Retina (tissue), 1 donor: ENCODE measurements at regions not wholly inside any gene's neighbourhood (a gene's known extent, or its start where the extent isn't known, plus 50 kb on each side); places are given as distances from the start of the nearest gene placed in this dataset.

Source experiments
- DNase-seq: peaks from one replicate; pipeline ENCODE4 v3.0.0-alpha.2; 2016

DNA sequence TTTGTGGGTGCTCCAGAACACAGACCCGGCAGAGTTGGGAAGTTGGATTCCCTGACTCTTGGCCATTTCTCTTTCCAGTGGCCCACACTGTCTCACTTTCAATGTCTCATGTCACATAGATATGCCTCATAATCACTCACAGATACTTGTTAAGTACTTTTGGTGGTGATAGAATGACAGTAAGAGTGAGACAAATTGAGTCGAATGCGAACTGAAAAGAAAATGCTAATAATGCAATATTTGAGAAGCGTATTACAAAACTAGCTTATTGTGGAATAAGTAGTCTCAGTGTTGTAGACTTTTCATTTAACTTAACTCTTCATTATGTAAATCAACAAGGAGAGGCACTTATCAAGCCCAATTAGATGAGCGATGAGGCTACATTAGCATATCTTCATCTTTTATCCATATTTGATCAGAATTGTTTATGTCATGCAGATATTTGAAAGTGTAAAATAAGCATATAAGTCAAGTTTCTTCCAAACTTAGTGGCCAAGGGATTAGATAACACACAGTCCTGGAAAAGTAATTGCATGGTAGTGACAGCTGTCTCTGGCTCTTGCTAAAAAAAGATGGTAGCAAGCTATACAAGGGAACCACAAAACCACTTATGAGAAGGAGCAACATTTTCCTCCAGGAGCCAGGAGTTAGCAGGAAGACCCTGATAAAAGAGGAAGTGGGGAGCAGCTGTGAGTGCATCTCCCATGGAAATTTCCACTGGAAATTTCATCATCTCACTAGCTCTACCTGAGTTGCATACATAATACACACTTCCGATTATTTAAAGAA lies 243.6 kb downstream of the ARRDC4 start:
- DNase-seq: no peak

DNA sequence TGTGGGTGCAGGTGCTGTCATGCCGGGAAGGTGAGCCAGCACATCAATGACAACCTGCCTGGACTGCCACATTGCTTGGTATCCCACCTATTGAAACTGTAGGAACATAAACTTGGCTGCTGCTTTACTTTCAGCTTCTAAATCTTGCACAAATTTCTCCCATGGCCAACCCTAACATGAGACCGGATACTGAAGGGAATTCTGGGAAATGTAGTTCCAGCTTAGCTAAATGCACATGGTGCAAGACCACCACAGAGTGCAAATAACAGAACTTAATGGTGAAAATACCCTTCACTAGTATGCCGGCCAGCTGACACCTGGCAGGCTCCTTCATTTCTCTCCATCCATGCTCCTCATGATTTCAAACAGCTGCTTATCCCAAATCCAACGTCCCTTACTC lies 247.4 kb downstream of the ARRDC4 start:
- no peak for DNase-seq

DNA sequence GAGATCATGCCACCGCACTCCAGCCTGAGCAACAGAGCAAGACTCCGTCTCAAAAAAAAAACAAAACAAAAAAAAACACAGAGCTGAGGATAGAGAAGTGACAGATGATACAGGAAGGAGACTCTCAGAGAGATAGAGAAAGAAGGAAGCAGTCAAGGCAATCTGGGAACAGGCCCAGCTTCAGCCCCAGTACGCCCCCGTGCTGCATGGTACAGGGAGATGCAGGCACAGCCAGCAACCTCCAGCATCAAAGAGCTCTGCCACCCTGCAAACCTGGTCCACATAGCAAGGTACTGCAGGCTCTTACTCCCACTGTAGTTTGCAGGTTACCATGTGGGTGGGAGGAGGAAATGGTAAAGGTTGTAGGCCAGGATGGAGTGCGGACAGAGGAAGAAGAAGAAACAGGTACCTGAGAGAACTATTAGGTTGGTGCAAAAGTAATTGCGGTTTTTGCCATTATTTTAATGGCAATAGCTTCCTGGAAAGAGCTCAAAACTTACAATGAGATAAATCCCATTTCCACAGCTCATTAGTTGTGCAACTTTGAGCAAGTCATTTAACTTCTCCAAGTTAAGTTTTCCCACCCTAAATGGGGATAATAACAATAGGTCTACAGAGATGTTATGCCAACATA lies 253.0 kb downstream of the ARRDC4 start:
- DNase-seq: no peak

DNA sequence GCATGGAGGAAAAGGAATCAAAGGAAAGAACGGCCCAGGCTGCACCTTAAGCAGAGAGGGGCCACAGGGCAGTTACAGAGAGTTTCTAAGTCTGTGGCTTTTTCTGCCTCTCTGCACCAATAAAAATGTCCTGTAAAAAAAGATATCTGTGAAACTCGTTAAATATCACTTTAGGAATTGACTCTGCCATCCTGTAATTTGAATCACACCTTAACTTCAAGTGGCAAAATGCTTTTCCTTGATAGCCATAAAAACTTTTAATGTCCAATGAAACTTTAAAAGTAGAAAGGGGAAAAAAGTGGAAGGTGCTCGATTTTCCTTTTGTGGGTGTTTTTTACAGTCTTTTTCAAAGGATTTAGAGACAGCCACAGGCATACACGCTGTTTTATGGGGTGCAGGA lies 255.7 kb downstream of the ARRDC4 start:
- DNase-seq: no peak

DNA sequence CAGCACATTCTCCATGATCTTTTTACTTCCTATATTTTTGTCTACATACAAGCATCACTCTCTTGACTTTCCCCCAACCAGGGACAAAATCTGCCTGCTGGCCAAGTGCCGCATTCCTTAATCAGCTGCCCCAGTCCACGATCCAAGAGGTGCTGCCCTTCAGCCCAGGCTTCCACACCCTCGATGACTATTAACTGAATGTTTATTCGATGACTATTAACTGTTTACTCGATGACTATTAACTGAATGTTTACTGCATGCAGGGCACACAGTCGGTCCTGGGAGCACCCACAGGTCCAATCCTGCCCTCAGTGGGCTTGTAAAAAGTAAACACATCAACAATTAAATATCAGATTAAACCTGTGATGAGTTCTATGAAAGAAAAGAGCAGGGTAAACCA lies 256.9 kb downstream of the ARRDC4 start:
- DNase-seq: no peak

DNA sequence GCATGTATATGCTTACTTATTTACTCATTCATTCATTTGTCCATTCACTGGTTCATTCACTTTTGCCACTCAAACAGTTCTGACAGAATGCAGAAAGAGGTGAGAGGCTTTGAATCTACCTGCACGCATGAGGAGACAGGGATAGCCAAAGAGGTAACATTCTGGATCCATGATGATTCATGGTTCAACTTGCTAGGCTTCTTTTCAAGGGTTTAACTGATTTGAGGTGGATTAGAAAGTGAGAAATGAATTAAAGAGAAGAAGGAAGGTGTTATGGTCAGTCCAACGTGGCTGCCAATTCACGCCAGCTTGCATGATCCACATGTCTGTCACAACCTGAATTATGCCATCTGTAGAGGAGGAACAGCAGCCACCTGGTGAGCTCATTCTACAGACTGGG lies 260.6 kb downstream of the ARRDC4 start:
- DNase-seq: no peak

DNA sequence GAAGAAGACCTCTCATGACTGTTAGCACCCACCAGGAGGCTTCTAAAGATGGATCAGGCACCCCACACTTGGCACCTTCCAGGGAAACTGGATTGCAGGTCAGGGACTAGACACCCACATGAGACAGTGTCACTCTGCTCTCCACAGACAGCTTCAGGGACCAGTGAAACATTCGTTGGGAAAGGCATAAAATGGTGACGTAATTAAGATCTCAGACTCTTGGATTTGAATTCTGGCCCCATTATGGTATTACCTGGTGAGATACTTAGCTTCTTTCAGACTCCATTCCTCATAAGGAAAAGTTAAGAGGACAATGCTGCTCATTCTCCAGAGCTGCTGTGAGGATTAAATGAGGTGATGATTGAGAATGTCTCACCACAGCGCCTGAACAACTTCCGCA lies 261.1 kb downstream of the ARRDC4 start:
- no peak for DNase-seq

DNA sequence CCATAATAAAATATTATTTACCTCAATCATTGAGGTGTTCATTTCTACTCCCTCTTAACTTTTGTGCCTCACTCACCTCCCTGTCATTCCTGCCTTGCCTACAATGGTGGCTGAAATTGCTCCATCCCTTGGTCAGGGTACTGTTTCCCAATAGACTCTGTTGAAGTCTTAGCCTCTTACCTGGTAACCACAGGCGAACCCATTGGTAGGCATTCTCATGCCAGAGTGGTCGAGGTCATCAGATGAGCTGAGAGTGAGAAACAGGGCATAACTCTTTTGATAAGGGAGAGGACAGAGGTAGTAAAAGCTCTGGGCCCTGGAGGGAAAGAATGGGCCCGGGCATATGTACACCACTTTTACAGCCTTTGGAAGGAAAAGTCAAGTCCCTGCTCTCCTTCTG lies 265.6 kb downstream of the ARRDC4 start:
- DNase-seq: no peak

DNA sequence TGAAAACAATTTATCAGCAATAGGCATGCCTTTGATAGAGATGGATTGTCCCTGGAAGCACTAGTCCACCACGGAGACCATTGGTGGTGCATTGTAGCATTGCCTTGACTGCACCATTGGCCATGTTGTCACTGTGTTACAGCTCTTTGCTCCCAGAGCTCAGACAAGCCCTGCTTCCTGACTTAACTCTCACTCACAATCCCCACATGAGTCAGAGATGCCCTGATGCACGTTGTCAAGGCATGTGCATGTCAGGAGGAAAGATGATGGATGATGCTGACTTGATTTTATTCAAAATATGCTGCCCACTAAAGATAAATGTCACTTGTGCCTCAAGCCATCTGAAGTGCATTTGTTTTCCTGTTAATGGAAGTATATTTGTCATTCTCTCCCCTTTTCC lies 266.1 kb downstream of the ARRDC4 start:
- DNase-seq: no peak

DNA sequence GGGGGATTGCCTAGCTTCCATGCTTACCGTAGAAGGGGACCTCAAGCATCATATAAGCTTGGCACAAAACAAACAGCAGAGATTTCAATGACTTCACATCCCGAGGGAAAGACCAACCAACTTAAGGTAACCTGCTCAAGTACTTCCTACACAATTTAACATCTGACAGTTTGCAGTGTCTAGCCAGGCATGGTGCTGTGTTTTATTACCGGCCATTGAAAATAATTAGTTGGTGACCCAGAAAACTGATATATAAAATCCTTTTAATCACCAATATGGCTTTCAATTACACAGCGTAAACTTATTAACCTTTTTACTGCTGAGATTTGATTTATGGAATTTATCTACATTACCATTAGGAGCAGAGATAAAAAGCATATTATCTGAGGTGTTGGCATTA lies 268.3 kb downstream of the ARRDC4 start:
- DNase-seq: no peak

DNA sequence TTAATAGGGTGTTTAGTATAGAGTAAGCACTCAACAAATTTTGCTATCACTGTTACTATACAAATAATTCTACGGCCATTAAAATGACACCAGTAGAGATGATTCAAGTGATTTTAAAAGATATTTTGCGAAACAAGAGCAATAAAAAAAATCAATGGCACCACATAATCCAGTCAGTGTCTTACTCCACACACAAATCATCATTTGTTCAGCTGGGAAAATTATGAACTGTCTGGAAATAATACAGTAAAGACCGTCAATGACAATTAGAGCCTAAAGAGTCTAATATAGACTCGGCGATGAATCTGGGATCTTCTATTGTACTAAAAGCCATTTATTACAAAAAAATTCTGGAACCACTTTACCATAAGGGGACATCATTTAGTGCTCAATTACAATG lies 270.5 kb downstream of the ARRDC4 start:
- DNase-seq: no peak

DNA sequence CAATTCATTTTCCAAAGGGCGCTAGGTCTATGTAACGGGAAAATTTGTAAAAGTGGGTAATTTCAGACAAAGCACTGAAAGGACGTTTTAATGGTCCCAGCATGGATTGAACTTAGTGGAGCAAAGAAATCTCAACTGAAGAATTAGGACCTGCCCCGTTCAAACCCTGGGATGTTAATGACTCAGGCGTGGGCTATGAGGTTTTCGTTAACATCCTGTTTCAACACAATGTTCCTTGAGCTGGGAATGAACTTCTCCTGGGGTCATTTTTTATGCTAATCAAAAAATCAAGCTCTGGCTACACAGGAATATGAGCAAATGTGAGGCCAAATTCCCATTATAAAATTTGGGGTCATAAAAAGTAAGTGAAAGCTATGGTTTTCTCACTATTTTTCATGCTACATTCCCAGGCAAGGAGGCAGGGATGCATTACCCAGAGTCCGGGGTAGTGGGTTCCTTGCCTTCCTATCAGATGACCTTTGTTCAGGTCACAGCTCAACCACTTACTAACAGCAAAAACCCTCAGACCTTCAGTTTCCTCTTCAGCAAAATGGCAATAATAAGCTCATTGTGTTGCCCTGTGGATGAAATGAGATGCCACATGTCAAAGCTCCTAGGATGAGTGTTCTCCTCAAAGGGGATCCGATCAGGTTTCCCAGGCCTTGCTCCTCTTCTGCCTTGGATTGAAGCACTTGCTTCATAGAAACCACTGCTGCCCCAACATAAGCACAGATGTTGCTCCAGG lies 271.4 kb downstream of the ARRDC4 start:
- DNase-seq: no peak

DNA sequence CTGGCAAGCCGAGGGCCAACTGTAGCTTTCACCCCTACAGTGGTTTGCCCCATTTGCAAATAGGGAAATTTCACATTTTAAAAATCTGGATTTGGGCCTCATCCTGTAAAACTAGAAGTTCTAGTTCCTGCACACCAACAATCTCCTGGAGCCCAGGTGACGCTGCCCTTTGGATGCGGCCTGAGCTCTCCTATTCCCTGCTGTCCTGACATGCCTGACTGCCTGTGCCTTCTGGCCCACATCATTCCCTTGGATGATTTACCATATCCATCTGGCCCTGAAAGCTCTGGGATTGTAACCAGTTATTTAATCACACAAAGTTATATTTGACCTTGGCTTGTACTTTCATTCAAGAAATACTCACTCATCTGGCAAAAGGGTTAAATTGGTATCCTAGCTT lies 272.3 kb downstream of the ARRDC4 start:
- DNase-seq: no peak

DNA sequence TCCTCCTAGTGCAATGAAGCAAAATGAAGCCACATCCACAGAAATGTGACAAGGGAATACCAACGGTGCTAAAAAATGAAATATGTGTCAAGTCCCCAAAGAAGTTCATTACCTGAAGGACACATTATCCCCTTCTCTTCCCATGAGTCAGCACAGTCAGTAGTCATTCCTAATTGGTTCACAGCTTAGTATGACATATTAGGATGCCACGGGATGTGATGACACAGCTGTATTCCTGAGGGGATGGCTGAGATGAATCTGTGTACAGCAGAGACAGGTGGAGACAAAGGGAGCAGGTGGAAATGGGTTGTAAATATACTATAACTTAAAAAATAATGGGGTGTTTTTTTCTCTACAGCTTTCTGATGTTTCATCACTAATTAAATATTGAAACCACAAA lies 273.4 kb downstream of the ARRDC4 start:
- DNase-seq: no peak

DNA sequence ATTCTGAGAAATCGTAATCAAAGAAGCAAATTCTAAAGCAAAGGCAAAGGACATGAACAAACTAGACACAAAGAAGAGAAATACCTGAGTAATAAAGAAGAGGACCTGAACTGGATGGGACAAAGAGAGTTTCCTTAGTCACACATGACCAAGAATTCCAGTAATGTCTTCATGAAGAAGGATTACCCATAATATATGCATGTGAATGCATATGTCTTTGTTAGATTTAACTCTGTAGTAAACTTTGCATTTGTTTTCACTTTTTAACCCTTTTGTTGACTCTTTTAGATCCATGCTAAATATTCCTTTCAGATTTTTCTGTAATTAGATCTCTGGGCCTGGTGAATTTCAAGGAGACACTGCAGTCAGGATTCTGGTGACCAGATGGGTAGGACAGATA lies 279.8 kb downstream of the ARRDC4 start:
- no peak for DNase-seq

DNA sequence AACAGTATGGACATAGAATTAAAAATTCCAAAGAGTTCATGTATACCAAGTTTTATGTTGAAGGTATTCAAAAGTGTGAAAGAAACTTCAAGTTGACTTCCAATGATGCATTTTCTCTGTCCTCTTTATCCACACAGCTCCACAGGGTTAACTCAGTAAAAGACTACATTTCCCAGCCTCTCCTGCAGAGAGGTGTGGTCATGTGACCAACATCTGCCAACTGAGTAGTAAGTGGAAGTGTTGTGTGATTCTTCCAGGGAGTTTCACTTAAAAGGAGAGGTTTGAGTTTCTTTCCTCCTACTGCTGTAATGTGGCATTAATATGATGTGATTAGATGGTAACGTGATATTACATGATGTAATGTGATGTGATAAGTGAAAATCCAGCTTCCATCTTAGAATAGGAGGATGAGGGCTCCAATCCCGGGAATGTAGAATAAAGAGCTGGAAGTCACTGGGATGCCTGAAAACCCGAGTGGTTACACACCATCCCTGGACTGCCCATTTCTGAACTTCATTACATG lies 280.6 kb downstream of the ARRDC4 start:
- no peak for DNase-seq

DNA sequence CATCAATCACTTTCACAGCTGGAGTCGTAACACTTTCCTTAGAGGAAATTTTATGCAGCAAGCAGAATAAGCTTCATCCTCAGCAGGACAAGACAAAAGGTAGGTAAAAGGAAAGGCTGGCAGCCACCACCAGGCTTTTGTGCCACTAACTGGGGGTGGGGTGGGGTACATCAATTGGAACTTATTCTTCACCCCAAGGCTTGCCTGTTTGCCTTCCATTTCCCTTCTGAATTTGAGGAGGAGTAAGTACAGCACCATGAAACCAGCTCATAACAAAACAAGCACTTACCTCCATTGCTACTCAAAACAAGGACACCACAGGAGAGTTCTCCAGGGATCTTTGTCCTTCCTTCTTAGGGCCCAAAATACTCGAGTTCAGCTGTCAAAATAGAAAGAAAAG lies 296.8 kb downstream of the ARRDC4 start:
- DNase-seq: no peak

DNA sequence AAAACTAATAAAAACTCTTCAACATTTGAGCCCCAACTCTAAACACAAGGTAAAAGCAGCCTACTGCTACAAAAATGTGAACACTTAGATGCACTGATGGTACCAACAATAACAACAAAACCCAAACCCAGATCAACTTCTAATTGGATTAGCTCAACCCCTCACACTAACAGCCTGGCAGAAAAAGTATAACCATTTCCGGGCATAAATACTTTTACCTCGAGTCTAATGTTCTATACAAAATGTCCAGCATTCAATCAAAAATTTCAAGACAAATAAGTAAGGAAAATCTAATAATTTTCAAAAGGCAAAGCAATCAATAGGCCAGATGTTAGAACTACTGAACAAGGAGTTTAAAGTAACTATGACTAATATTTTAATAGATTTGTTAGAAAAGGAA lies 303.3 kb downstream of the ARRDC4 start:
- no peak for DNase-seq

DNA sequence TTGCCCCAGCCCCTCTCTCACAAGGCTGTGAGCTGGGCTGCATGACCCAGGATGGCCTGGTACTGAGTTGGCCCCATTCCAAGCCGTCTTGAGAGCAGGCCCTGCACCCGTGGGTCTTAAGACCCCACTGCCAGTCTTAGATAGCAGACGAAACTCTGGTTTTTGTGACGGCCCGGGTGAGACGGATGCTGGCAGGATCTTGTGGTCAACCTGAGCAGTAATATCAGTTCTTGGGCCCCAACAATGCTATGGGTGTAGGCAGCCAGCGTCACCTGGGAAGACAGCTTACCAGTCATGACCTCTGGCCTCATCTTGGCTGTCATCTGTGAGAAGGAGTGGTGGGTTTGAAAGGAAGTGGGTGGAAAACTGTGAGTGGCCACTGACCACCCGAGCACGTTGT lies 305.8 kb downstream of the ARRDC4 start:
- no peak for DNase-seq

DNA sequence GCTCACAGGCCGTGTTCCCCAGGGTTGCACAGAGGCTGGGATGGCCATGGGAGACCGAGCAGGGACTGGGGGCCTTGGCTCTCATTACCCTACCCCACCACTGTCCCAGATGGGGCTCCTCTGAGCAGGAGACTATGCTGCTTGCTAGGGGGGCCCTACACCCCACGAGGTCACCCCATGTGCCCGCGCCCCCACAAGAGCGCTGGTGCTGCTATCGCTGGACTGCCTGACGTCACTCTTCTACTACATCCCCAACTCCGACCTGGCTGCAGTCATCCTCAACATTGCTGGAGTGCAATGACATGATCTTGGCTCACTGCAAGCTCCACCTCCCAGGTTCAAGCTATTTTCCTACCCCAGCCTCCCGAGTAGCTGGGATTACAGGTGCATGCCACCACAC lies 307.7 kb downstream of the ARRDC4 start:
- no peak for DNase-seq

DNA sequence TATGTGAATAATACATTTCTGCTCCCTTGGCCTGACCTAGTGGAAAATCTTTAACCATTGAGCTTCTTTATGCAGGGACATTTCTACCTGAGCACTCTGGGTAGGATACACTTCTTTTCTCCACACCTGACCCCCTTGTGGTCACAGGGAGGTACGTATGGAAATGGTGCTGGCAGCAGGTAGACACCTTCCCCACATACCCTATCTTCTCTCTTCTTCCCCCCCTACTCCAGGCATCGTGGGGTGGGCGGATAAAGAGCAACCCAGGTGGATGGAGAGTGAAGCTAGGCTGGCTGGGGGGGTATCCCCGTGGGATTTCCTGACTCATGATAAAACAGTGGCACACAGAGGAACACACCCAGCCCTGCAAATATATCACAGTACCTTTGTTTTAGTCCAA lies 312.1 kb downstream of the ARRDC4 start:
- no peak for DNase-seq

DNA sequence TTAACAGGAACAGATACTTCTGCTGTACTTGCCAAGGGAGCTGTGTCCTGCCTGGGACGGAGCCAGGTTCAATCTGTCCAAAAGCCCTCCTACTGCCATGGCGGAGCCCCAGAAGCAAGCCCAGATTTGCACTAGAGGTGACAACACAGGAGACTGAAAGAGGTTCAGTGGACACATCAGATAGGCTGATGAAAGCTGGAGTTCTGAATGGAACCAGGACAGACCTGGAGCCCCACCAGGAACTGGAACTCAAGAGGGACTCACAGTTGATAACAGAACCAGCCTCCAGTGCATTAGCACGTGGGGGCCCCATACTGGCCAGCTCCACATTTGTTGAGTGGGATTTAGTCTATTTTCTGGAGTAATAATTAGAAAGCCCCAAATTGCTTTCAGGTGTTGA lies 315.5 kb downstream of the ARRDC4 start:
- DNase-seq: no peak

DNA sequence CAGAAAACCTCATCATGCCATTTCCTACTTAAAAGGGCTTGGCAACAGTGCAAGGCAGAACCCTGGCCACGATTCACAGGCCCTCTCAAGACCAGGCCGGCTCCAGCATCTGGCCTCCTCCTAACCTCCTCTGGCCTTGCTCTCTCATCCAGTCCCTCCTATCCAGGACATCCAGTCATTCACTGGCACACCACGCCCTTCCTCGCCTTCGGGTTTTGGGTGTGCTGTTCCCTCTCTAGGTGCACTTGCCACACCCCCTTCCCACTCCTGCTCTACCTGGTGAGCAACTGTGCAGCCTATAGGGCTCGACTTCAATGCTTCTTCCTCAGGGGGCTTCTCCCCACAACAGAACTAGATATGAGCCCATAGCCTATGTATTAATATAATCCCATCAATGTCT lies 317.1 kb downstream of the ARRDC4 start:
- no peak for DNase-seq
